GM12878 (cell line): ENCODE measurements at regions not wholly inside any gene's neighbourhood (a gene's known extent, or its start where the extent isn't known, plus 50 kb on each side); places are given as distances from the start of the nearest gene placed in this dataset.

Source experiments
- ATAC-seq: fragments of 200-7000 bp; cut with Tn5 transposase; 3 replicates; pipeline ENCODE4 v1.9.1; 2020; ENCODE audit warnings: mild to moderate bottlenecking, moderate library complexity
- BruUV-seq: library from RNA; stranded (reverse); fragments of 400-500 nt; replicated peaks from 2 replicates; lab custom pipeline; 2021; lab: Mats Ljungman, UMichigan
- CTCF ChIA-PET: fragments of 300-600 bp; sonication (Branson Sonifier 250); formaldehyde crosslinking; extraction: SDS; loops from one replicate; lab custom pipeline; 2021; ENCODE audit warnings: inconsistent platforms; lab: Yijun Ruan, JAX
- POLR2A ChIA-PET: fragments of 350-600 bp; formaldehyde crosslinking; extraction: SDS; loops from one replicate; lab custom pipeline; 2021; ENCODE audit warnings: inconsistent platforms; lab: Charles Lee
- RAD21 ChIA-PET: fragments of 300-600 bp; sonication (Branson Sonifier 250); formaldehyde crosslinking; loops from one replicate; lab custom pipeline; 2023; ENCODE audit warnings: antibody characterized with exemption; ENCODE audit not compliant: unreplicated experiment; lab: Charles Lee
- SMC1A ChIA-PET: fragments of 300-600 bp; sonication (Branson Sonifier 250); formaldehyde crosslinking; loops from one replicate; lab custom pipeline; 2023; ENCODE audit not compliant: unreplicated experiment, uncharacterized antibody; lab: Charles Lee
- DNase-seq: peaks from one replicate; pipeline ENCODE4 v3.0.0-alpha.2; 2011; ENCODE audit warnings: low read depth, low spot score
- FAIRE-seq: peaks from 3 replicates; lab custom pipeline; 2011; peaks lifted over from hg19 to GRCh38; lab: Jason Lieb, UNC
- H2AFZ ChIP-seq: 2 replicates; pipeline ENCODE4 v1.6.0; 2011; ENCODE audit warnings: low read depth, low read length, control low read depth; ENCODE audit not compliant: control insufficient read depth
- H3K27ac ChIP-seq: 2 replicates; pipeline ENCODE4 v1.5.1; 2011; ENCODE audit warnings: control low read depth; ENCODE audit not compliant: control insufficient read depth, insufficient read depth
- H3K27me3 ChIP-seq, 2 experiments: replicated peaks in 1 of 2; 2 replicates each; pipeline versions ENCODE4 v1.6.0 to v1.6.1; 2011; ENCODE audit warnings: low read length in 1 of 2; ENCODE audit not compliant: control insufficient read depth in 2 of 2, insufficient read depth in 2 of 2
- H3K36me3 ChIP-seq, 2 experiments: 2 replicates each; pipeline ENCODE4 v1.5.1; 2011; ENCODE audit warnings: low read length in 1 of 2; ENCODE audit not compliant: control insufficient read depth in 2 of 2, insufficient read depth in 2 of 2
- H3K4me1 ChIP-seq: 2 replicates; pipeline ENCODE4 v1.6.1; 2011; ENCODE audit warnings: mild to moderate bottlenecking, low read length, moderate library complexity, mixed read lengths; ENCODE audit not compliant: control insufficient read depth, insufficient read depth
- H3K4me2 ChIP-seq: 2 replicates; pipeline ENCODE4 v1.6.0; 2011; ENCODE audit warnings: control low read depth; ENCODE audit not compliant: control insufficient read depth, insufficient read depth
- H3K4me3 ChIP-seq: fragments of 200-600 bp; sonication (generic); 2 replicates; pipeline ENCODE4 v1.5.1; 2016
- H3K79me2 ChIP-seq: 2 replicates; pipeline ENCODE4 v1.6.0; 2011; ENCODE audit warnings: low read length; ENCODE audit not compliant: control insufficient read depth, insufficient read depth
- H3K9ac ChIP-seq: 2 replicates; pipeline ENCODE4 v1.8.0; 2011; ENCODE audit warnings: low read length, control low read depth, mixed read lengths; ENCODE audit not compliant: control insufficient read depth, insufficient read depth
- H3K9me3 ChIP-seq: replicated peaks from 3 replicates; pipeline ENCODE4 v1.5.1; 2011; ENCODE audit warnings: mild to moderate bottlenecking, low read length; ENCODE audit not compliant: control insufficient read depth, insufficient read depth
- H4K20me1 ChIP-seq: 2 replicates; pipeline ENCODE4 v1.6.0; 2011; ENCODE audit not compliant: control insufficient read depth, insufficient read depth
- BACH1 ChIP-seq: fragments of 450-650 bp; IDR thresholded peaks from 2 replicates; pipeline ENCODE4 v1.6.1; 2017; ENCODE audit warnings: mild to moderate bottlenecking, borderline replicate concordance
- CHD2 ChIP-seq: IDR thresholded peaks from 2 replicates; pipeline ENCODE4 v1.6.1; 2011; ENCODE audit warnings: low read depth, low read length, improper control_type of control experiment, borderline replicate concordance
- IKZF2 ChIP-seq, 2 experiments: fragments of 450-650 bp; IDR thresholded peaks; 2 replicates each; pipeline ENCODE4 v1.6.1; 2017; ENCODE audit warnings: mild to moderate bottlenecking in 2 of 2, moderate library complexity in 2 of 2
- IRF4 ChIP-seq: IDR thresholded peaks from 2 replicates; pipeline ENCODE4 v1.6.1; 2011; ENCODE audit warnings: low read depth, low read length
- JUNB ChIP-seq: IDR thresholded peaks from 2 replicates; pipeline ENCODE4 v1.6.1; 2016; ENCODE audit warnings: antibody characterized with exemption, mild to moderate bottlenecking
- JUND ChIP-seq: IDR thresholded peaks from 2 replicates; pipeline ENCODE4 v1.6.1; 2012; ENCODE audit warnings: low read depth, mild to moderate bottlenecking, low read length, improper control_type of control experiment, moderate library complexity
- MYC ChIP-seq: IDR thresholded peaks from 2 replicates; pipeline ENCODE4 v1.6.1; 2011; ENCODE audit warnings: mild to moderate bottlenecking, low read length, moderate library complexity, inconsistent platforms; ENCODE audit not compliant: insufficient read depth, insufficient replicate concordance, insufficient read length, severe bottlenecking
- PAX5 ChIP-seq: IDR thresholded peaks from 2 replicates; pipeline ENCODE4 v1.6.1; 2011; ENCODE audit warnings: low read depth, low read length, borderline replicate concordance
- USF1 ChIP-seq: IDR thresholded peaks from 2 replicates; pipeline ENCODE4 v1.6.1; 2011; ENCODE audit warnings: borderline replicate concordance, low read depth, mild to moderate bottlenecking, moderate library complexity, mixed read lengths, low read length; ENCODE audit not compliant: insufficient read depth; ENCODE audit errors: extremely low read length
- WGBS: methylation state at CpG from one replicate; pipeline ENCODE4 v1.1.6; 2016; ENCODE audit warnings: low lambda C conversion rate; ENCODE audit not compliant: insufficient replicate concordance, insufficient coverage; ENCODE audit errors: missing lambda C conversion rate; 5-methylcytosine and 5-hydroxymethylcytosine counted together
- in situ Hi-C: fragments of 300-500 bp; cut with MboI; formaldehyde crosslinking; loops from 9 replicates; pipeline ENCODE4 v1.14.3; 2018; ENCODE audit warnings: mixed read lengths
- intact Hi-C: fragments of 100-400 bp; cut with micrococcal nuclease; formaldehyde crosslinking; loops from one replicate; pipeline ENCODE4 v1.14.2; 2022; ENCODE audit not compliant: unreplicated experiment

GRCh38 chr12:73161970-73162369 is 889.8 kb downstream of the TRHDE start:
- ChIA-PET CTCF (no interaction called here), SMC1A (no interaction called here), RAD21 (no interaction called here), POLR2A (no interaction called here)
- H3K79me2 ChIP-seq = no peaks in the 10 kb centered on the region
- H3K27me3 ChIP-seq = no peaks in the 10 kb centered on the region
- H4K20me1 ChIP-seq = no peaks in the 10 kb centered on the region
- FAIRE-seq (no peak), ATAC-seq (no peak), DNase-seq (no peak)
- in situ Hi-C loops = no loop called here
- H3K9me3 ChIP-seq = no peaks in the 10 kb centered on the region
- 49% methylated on average over 2 of the region's 2 CpGs for WGBS
- no peak overlapping the region for H3K4me2 ChIP-seq
- no peak overlapping the region for H3K4me3 ChIP-seq
- no peak overlapping the region for H3K9ac ChIP-seq
- H3K4me1 ChIP-seq = no peaks in the 10 kb centered on the region
- intact Hi-C loops = no loop called here
- H3K36me3 ChIP-seq = no peaks in the 10 kb centered on the region
- no peak overlapping the region for H2AFZ ChIP-seq
- no TSS peak for BruUV-seq
- TF ChIP-seq USF1 (no peak), BACH1 (no peak), MYC (no peak), PAX5 (no peak), JUND (no peak), IRF4 (no peak), CHD2 (no peak), IKZF2 (IDR thresholded peaks at IDR 0.05) (no peak), JUNB (no peak)
- no peak overlapping the region for H3K27ac ChIP-seq
